Gastrocnemius medialis (tissue), 4 donors: ENCODE measurements at regions not wholly inside any gene's neighbourhood (a gene's known extent, or its start where the extent isn't known, plus 50 kb on each side); places are given as distances from the start of the nearest gene placed in this dataset.

Experiments used
- ATAC-seq, 2 donors: fragments of 150-250 bp; one replicate each; pipeline ENCODE4 v1.9.1; 2016
- DNase-seq, 2 donors: peaks; one replicate each; pipeline ENCODE4 v3.0.0-alpha.2; 2019
- H3K27ac ChIP-seq, 4 donors: fragments of 200-600 bp; sonication (generic); 1 replicate in 1 of 4; 2 replicates in 3 of 4; pipeline ENCODE4 v1.5.1; 2016 to 2018; ENCODE audit warnings: mild to moderate bottlenecking in 2 of 4, moderate library complexity in 1 of 4
- H3K27me3 ChIP-seq, 3 donors: fragments of 200-600 bp; sonication (generic) in 2 of 3; 1 replicate in 1 of 3; 2 replicates in 2 of 3; pipeline versions ENCODE4 v1.5.1 to v1.6.0; 2016 to 2019; ENCODE audit warnings: mild to moderate bottlenecking in 1 of 3, moderate library complexity in 1 of 3
- H3K36me3 ChIP-seq, 2 donors: fragments of 200-600 bp; sonication (generic) in 1 of 2; one replicate each; pipeline ENCODE4 v1.5.1; 2017 to 2018
- H3K4me1 ChIP-seq, 2 donors: fragments of 200-600 bp; sonication (generic) in 1 of 2; one replicate each; pipeline ENCODE4 v1.5.1; 2016 to 2017; ENCODE audit warnings: mild to moderate bottlenecking in 2 of 2
- H3K4me3 ChIP-seq, 4 donors: fragments of 200-600 bp; sonication (generic) in 3 of 4; 1 replicate in 1 of 4; 2 replicates in 3 of 4; pipeline ENCODE4 v1.5.1; 2016 to 2019; ENCODE audit warnings: mild to moderate bottlenecking in 2 of 4
- H3K9me3 ChIP-seq, 3 donors: fragments of 200-600 bp; sonication (generic) in 2 of 3; 1 replicate in 1 of 3; 2 replicates in 2 of 3; pipeline ENCODE4 v1.5.1; 2016 to 2019
- CTCF ChIP-seq, 5 experiments: fragments of 450-650 bp in 3 of 5; fragments of 200-600 bp in 2 of 5; sonication (generic) in 2 of 5; IDR thresholded peaks in 4 of 5; conservative IDR thresholded peaks in 1 of 5; 1 replicate in 4 of 5; 2 replicates in 1 of 5; pipeline ENCODE4 v1.5.1; 2016 to 2019; ENCODE audit warnings: antibody characterized with exemption in 5 of 5, mild to moderate bottlenecking in 3 of 5, moderate library complexity in 3 of 5
- POLR2A ChIP-seq, 2 donors: fragments of 450-650 bp; IDR thresholded peaks; one replicate each; pipeline ENCODE4 v1.6.1; 2017; ENCODE audit warnings: antibody characterized with exemption in 2 of 2, mild to moderate bottlenecking in 2 of 2, moderate library complexity in 2 of 2
- in situ Hi-C, 4 donors: fragments of 200-750 bp; cut with MboI; loops; one replicate each; pipeline versions ENCODE4 v1.15.0 to v1.8.0; 2017; ENCODE audit warnings: low sequenced_read_pairs in 4 of 4
- intact Hi-C: fragments of 100-400 bp; cut with DNase I; formaldehyde crosslinking; loops from one replicate; pipeline ENCODE4 v1.15.1; 2023; ENCODE audit warnings: low total_unique reads

GRCh38 chr5:148899993-148900392 lies 73.6 kb downstream of the ADRB2 start:
- Histone ChIP-seq H3K27ac (peak overlapping the region in 1 of 4 donors; percentile 22), H3K9me3 (no peaks in the 10 kb centered on the region), H3K36me3 (no peaks in the 10 kb centered on the region), H3K4me3 (no peak overlapping the region), H3K4me1 (peaks cover 16 to 47% of the 10 kb centered on the region in 2 donors), H3K27me3 (no peaks in the 10 kb centered on the region)
- peak in 1 of 2 donors; percentile 79 for ATAC-seq
- in situ Hi-C loops, result no loop called here
- intact Hi-C loops, result loop anchor here (5.0 to 10.0 kb wide), 3 partner anchors 73 to 215 kb away; partner anchors contain the start of gene ADRB2
- no peak for TF ChIP-seq POLR2A (IDR thresholded peaks at IDR 0.05)
- no peak for TF ChIP-seq CTCF (IDR thresholded peaks at IDR 0.05 in 4 of 5, conservative IDR thresholded peaks at IDR 0.05 in 1 of 5)
- peak in 1 of 2 donors; percentile 44 for DNase-seq

- Histone ChIP-seq H3K27me3 (no peaks in the 10 kb centered on the region), H3K4me1 (peaks cover 19 to 56% of the 10 kb centered on the region in 2 donors), H3K36me3 (no peaks in the 10 kb centered on the region), H3K9me3 (no peaks in the 10 kb centered on the region), H3K27ac (peak overlapping the region in 2 of 4 donors; percentile 29 to 31), H3K4me3 (no peak overlapping the region)
- ATAC-seq (no peak), DNase-seq (no peak)
- in situ Hi-C loops, result no loop called here
- TF ChIP-seq CTCF (IDR thresholded peaks at IDR 0.05 in 4 of 5, conservative IDR thresholded peaks at IDR 0.05 in 1 of 5), result no peak
- TF ChIP-seq POLR2A (IDR thresholded peaks at IDR 0.05), result no peak
- intact Hi-C loops, result loop anchor here (5.0 to 10.0 kb wide), 3 partner anchors 75 to 212 kb away; partner anchors contain the start of gene ADRB2
These were observed 76.1 kb downstream of the ADRB2 start for GRCh38 chr5:148902478-148902877.

- in situ Hi-C loops, result no loop called here
- Histone ChIP-seq H3K27me3 (no peaks in the 10 kb centered on the region), H3K4me3 (no peak overlapping the region), H3K4me1 (peaks cover 19 to 58% of the 10 kb centered on the region in 2 donors), H3K9me3 (no peaks in the 10 kb centered on the region), H3K36me3 (no peaks in the 10 kb centered on the region), H3K27ac (peak overlapping the region in 1 of 4 donors; percentile 82)
- TF ChIP-seq POLR2A (IDR thresholded peaks at IDR 0.05) (no peak), CTCF (IDR thresholded peaks at IDR 0.05 in 4 of 5, conservative IDR thresholded peaks at IDR 0.05 in 1 of 5) (no peak)
- ATAC-seq (no peak), DNase-seq (no peak)
- intact Hi-C loops, result loop anchor here (5.0 to 10.0 kb wide), 3 partner anchors 76 to 211 kb away; partner anchors contain the start of gene ADRB2
These were observed 77.2 kb downstream of the ADRB2 start for GRCh38 chr5:148903587-148903986.

GRCh38 chr5:148904440-148904839 lies 78.0 kb downstream of the ADRB2 start:
- peaks cover 15 to 63% of the 10 kb centered on the region in 2 donors for H3K4me1 ChIP-seq
- in situ Hi-C loops (no loop called here), intact Hi-C loops (loop anchor here (5.0 to 10.0 kb wide), 3 partner anchors 77 to 210 kb away; partner anchors contain the start of gene ADRB2)
- no peaks in the 10 kb centered on the region for H3K36me3 ChIP-seq
- no peaks in the 10 kb centered on the region for H3K9me3 ChIP-seq
- no peak for TF ChIP-seq CTCF (IDR thresholded peaks at IDR 0.05 in 4 of 5, conservative IDR thresholded peaks at IDR 0.05 in 1 of 5)
- TF ChIP-seq POLR2A (IDR thresholded peaks at IDR 0.05), result no peak
- no peak overlapping the region for H3K4me3 ChIP-seq
- no peaks in the 10 kb centered on the region for H3K27me3 ChIP-seq
- DNase-seq (peak; percentile 68 to 81), ATAC-seq (peak; percentile 84 to 94)
- peak overlapping the region; percentile 59 to 82 (median 71) for H3K27ac ChIP-seq
